ENCODE measurements at regions not wholly inside any gene's neighbourhood (a gene's known extent, or its start where the extent isn't known, plus 50 kb on each side); places are given as distances from the start of the nearest gene placed in this dataset.

GRCh38 chr11:80632156-80632555 lies 1191.3 kb upstream of the TENM4 start:
- POLR2A ChIA-PET (ENCODE audit: unreplicated experiment): no interaction called here
- H2BK120ac ChIP-seq (ENCODE audit: low read depth, low read length): no peak overlapping the region
- H4K5ac ChIP-seq (ENCODE audit: low read depth, low read length): no peak overlapping the region
- no peak overlapping the region for H4K8ac ChIP-seq (ENCODE audit: low read depth in 2 of 2, low read length in 2 of 2)
- dilution Hi-C loops (cut with HindIII; ENCODE audit: low sequenced_read_pairs, unreplicated experiment) (no loop called here), in situ Hi-C loops (cut with MboI; ENCODE audit: low sequenced_read_pairs) (no loop called here), intact Hi-C loops (cut with micrococcal nuclease) (no loop called here)
- H4K91ac ChIP-seq (ENCODE audit: insufficient read depth, low read depth, low read length): no peak overlapping the region
- TF ChIP-seq RCOR1 (IDR thresholded peaks at IDR 0.05; ENCODE audit: insufficient replicate concordance, low read length): no peak
- TF ChIP-seq CEBPB (IDR thresholded peaks at IDR 0.05; ENCODE audit: low read depth, low read length): no peak
- TF ChIP-seq FOS (IDR thresholded peaks at IDR 0.05; ENCODE audit: low read depth, low read length): no peak
- TF ChIP-seq ELK1 (IDR thresholded peaks at IDR 0.05; ENCODE audit: borderline replicate concordance, low read depth, low read length): no peak
- TF ChIP-seq RAD21 (IDR thresholded peaks at IDR 0.05; ENCODE audit: low read length): no peak
- TF ChIP-seq USF2 (IDR thresholded peaks at IDR 0.05; ENCODE audit: low read depth, low read length): no peak
- no peak for TF ChIP-seq RFX5 (IDR thresholded peaks at IDR 0.05; ENCODE audit: low read depth, low read length)
- TF ChIP-seq CTCF (conservative IDR thresholded peaks at IDR 0.05; ENCODE audit: low read depth, low read length): no peak
- no peaks in the 10 kb centered on the region for H3K79me1 ChIP-seq (ENCODE audit: low read depth in 1 of 2, low read length in 2 of 2)
- H3K27me3 ChIP-seq (ENCODE audit: control insufficient read depth, insufficient read depth, low read length): no peaks in the 10 kb centered on the region
- DNase-seq (no peak), ATAC-seq (ENCODE audit: low read depth) (no peak)
- no peak overlapping the region for H3K27ac ChIP-seq (ENCODE audit: insufficient read depth, low read length)
- no peaks in the 10 kb centered on the region for H3K4me1 ChIP-seq (ENCODE audit: control insufficient read depth, insufficient read depth, low read length)
- H2BK20ac ChIP-seq (ENCODE audit: low read depth, low read length): no peak overlapping the region
- CTCF ChIA-PET: no interaction called here
- H3K18ac ChIP-seq (ENCODE audit: low read depth, low read length): no peak overlapping the region
- no peak overlapping the region for H3K14ac ChIP-seq (replicated peaks; ENCODE audit: low read depth, low read length)
- no TSS peak for BruUV-seq (replicated peaks)
- H2AFZ ChIP-seq (replicated peaks; ENCODE audit: low read length, poor library complexity): no peak overlapping the region
- 100% methylated on average over 1 of the region's 2 CpGs; no CpG with 5 or more reads in 1 of the 2 experiments for WGBS, 2 experiments (ENCODE audit: extremely low coverage in 2 of 2, insufficient read length in 1 of 2)
- H3K4me2 ChIP-seq (ENCODE audit: low read depth, low read length): no peak overlapping the region
- no peak overlapping the region for H3K9ac ChIP-seq (ENCODE audit: low read depth, low read length)
- no peak overlapping the region for H2AK5ac ChIP-seq (ENCODE audit: low read depth, low read length)
- H3K36me3 ChIP-seq (ENCODE audit: control insufficient read depth, insufficient read depth, low read length): no peaks in the 10 kb centered on the region
- no peak overlapping the region for H3K56ac ChIP-seq (ENCODE audit: extremely low read depth, insufficient read depth, low read length)
- H2AK9ac ChIP-seq (replicated peaks; ENCODE audit: low read depth, low read length, poor library complexity): no peak overlapping the region
- H3K23ac ChIP-seq (ENCODE audit: low read depth, low read length): no peak overlapping the region
- no peak overlapping the region for H2BK5ac ChIP-seq (ENCODE audit: low read depth, low read length, poor library complexity, severe bottlenecking)
- H3K4ac ChIP-seq (ENCODE audit: low read depth, low read length): no peak overlapping the region
- no peaks in the 10 kb centered on the region for H3K9me1 ChIP-seq (ENCODE audit: insufficient read depth, low read length)
- H4K20me1 ChIP-seq (ENCODE audit: insufficient read depth, low read length): no peaks in the 10 kb centered on the region
- no peak overlapping the region for H2BK15ac ChIP-seq (ENCODE audit: low read depth, low read length)
- no peaks in the 10 kb centered on the region; the same call in 1 of the 2 replicates for H3K9me3 ChIP-seq (ENCODE audit: control insufficient read depth, insufficient read depth, low read length)
- H3K4me3 ChIP-seq (ENCODE audit: insufficient read depth, low read depth, low read length): no peak overlapping the region
